ENCODE measurements at regions not wholly inside any gene's neighbourhood (a gene's known extent, or its start where the extent isn't known, plus 50 kb on each side); places are given as distances from the start of the nearest gene placed in this dataset.

- Histone ChIP-seq H3K9me3 (no peaks in the 10 kb centered on the region), H3K27ac (no peak overlapping the region), H3K36me3 (no peaks in the 10 kb centered on the region), H3K4me1 (no peaks in the 10 kb centered on the region), H3K4me3 (no peak overlapping the region), H3K27me3 (no peaks in the 10 kb centered on the region)
- 58 to 85% methylated on average over 4 of the region's 4 CpGs for WGBS, 2 donors
- DNase-seq (ENCODE audit: low spot score in 2 of 2): no peak
- TF ChIP-seq EP300 (IDR thresholded peaks at IDR 0.05): no peak
These were observed 424.0 kb downstream of the SH3GL2 start for GRCh38 chr9:18002718-18003438.

- TF ChIP-seq POLR2A (IDR thresholded peaks at IDR 0.05) (no peak), EP300 (IDR thresholded peaks at IDR 0.05) (no peak), CTCF (IDR thresholded peaks at IDR 0.05) (no peak)
- Histone ChIP-seq H3K27ac (no peak overlapping the region), H3K27me3 (no peaks in the 10 kb centered on the region), H3K4me1 (no peaks in the 10 kb centered on the region), H3K4me3 (no peak overlapping the region), H3K9me3 (no peaks in the 10 kb centered on the region), H3K36me3 (no peaks in the 10 kb centered on the region)
- no peak for DNase-seq (ENCODE audit: low spot score in 2 of 2)
- 73 to 78% methylated on average over 4 of the region's 4 CpGs for WGBS, 2 donors
These were observed 427.7 kb downstream of the SH3GL2 start for GRCh38 chr9:18006591-18006990.

GRCh38 chr9:18007621-18008020 lies 428.8 kb downstream of the SH3GL2 start:
- DNase-seq (ENCODE audit: low spot score in 2 of 2): no peak
- H3K4me1 ChIP-seq: no peaks in the 10 kb centered on the region
- no peak overlapping the region for H3K4me3 ChIP-seq
- H3K27me3 ChIP-seq: no peaks in the 10 kb centered on the region
- no peaks in the 10 kb centered on the region for H3K9me3 ChIP-seq
- H3K27ac ChIP-seq: no peak overlapping the region
- no peaks in the 10 kb centered on the region for H3K36me3 ChIP-seq
- TF ChIP-seq POLR2A (IDR thresholded peaks at IDR 0.05): no peak
- no peak for TF ChIP-seq CTCF (IDR thresholded peaks at IDR 0.05)
- TF ChIP-seq EP300 (IDR thresholded peaks at IDR 0.05): no peak

GRCh38 chr9:18009902-18010301 lies 431.0 kb downstream of the SH3GL2 start:
- no peak for DNase-seq (ENCODE audit: low spot score in 2 of 2)
- TF ChIP-seq POLR2A (IDR thresholded peaks at IDR 0.05): no peak
- TF ChIP-seq CTCF (IDR thresholded peaks at IDR 0.05): no peak
- TF ChIP-seq EP300 (IDR thresholded peaks at IDR 0.05): no peak
- Histone ChIP-seq H3K4me1 (no peaks in the 10 kb centered on the region), H3K9me3 (no peaks in the 10 kb centered on the region), H3K4me3 (no peak overlapping the region), H3K27me3 (no peaks in the 10 kb centered on the region), H3K27ac (no peak overlapping the region), H3K36me3 (no peaks in the 10 kb centered on the region)
- 57 to 62% methylated on average over 3 of the region's 3 CpGs for WGBS, 2 donors

GRCh38 chr9:18010492-18010891 lies 431.6 kb downstream of the SH3GL2 start:
- no peak for DNase-seq (ENCODE audit: low spot score in 2 of 2)
- no peak overlapping the region for H3K4me3 ChIP-seq
- no peaks in the 10 kb centered on the region for H3K4me1 ChIP-seq
- no peaks in the 10 kb centered on the region for H3K36me3 ChIP-seq
- H3K27ac ChIP-seq: no peak overlapping the region
- H3K27me3 ChIP-seq: no peaks in the 10 kb centered on the region
- 66 to 68% methylated on average over 5 of the region's 5 CpGs for WGBS, 2 donors
- no peaks in the 10 kb centered on the region for H3K9me3 ChIP-seq
- TF ChIP-seq POLR2A (IDR thresholded peaks at IDR 0.05) (no peak), CTCF (IDR thresholded peaks at IDR 0.05) (no peak), EP300 (IDR thresholded peaks at IDR 0.05) (no peak)

GRCh38 chr9:18012170-18012569 lies 433.3 kb downstream of the SH3GL2 start:
- TF ChIP-seq CTCF (IDR thresholded peaks at IDR 0.05) (no peak), EP300 (IDR thresholded peaks at IDR 0.05) (no peak), POLR2A (IDR thresholded peaks at IDR 0.05) (no peak)
- H3K4me3 ChIP-seq: no peak overlapping the region
- no peak for DNase-seq (ENCODE audit: low spot score in 2 of 2)
- no peaks in the 10 kb centered on the region for H3K4me1 ChIP-seq
- H3K27ac ChIP-seq: no peak overlapping the region
- H3K36me3 ChIP-seq: no peaks in the 10 kb centered on the region
- 71 to 76% methylated on average over 4 of the region's 4 CpGs for WGBS, 2 donors
- no peaks in the 10 kb centered on the region for H3K27me3 ChIP-seq
- no peaks in the 10 kb centered on the region for H3K9me3 ChIP-seq

Data from tibial nerve (tissue), 4 donors.